Loucy (cell line): ENCODE measurements at regions not wholly inside any gene's neighbourhood (a gene's known extent, or its start where the extent isn't known, plus 50 kb on each side); places are given as distances from the start of the nearest gene placed in this dataset.

ENCODE experiments used
- H2AFZ ChIP-seq: fragments of 200-600 bp; sonication (generic); 2 replicates; pipeline ENCODE4 v1.6.0; 2016; ENCODE audit warnings: antibody characterized with exemption, mild to moderate bottlenecking, low read length, moderate library complexity
- H3F3A ChIP-seq: fragments of 200-600 bp; 2 replicates; pipeline ENCODE4 v1.6.0; 2016; ENCODE audit warnings: antibody characterized with exemption, low read depth, mild to moderate bottlenecking
- H3K27me3 ChIP-seq: fragments of 200-600 bp; sonication (generic); 2 replicates; pipeline ENCODE4 v1.6.1; 2014; ENCODE audit warnings: low read length, mild to moderate bottlenecking; ENCODE audit not compliant: insufficient read depth, poor library complexity, severe bottlenecking
- H3K36me3 ChIP-seq: fragments of 200-600 bp; sonication (generic); 2 replicates; pipeline ENCODE4 v1.6.1; 2016; ENCODE audit warnings: low read length; ENCODE audit not compliant: insufficient read depth
- H3K4me1 ChIP-seq: fragments of 200-600 bp; sonication (generic); 2 replicates; pipeline ENCODE4 v1.5.1; 2014; ENCODE audit warnings: low read length, mild to moderate bottlenecking; ENCODE audit not compliant: insufficient read depth, poor library complexity, severe bottlenecking
- H3K4me2 ChIP-seq: fragments of 200-600 bp; sonication (generic); 2 replicates; pipeline ENCODE4 v1.6.0; 2014; ENCODE audit warnings: antibody characterized with exemption, low read length, low read depth, mild to moderate bottlenecking; ENCODE audit not compliant: poor library complexity, severe bottlenecking
- H3K4me3 ChIP-seq: fragments of 200-600 bp; sonication (generic); 2 replicates; pipeline ENCODE4 v1.5.1; 2014; ENCODE audit warnings: low read length, mild to moderate bottlenecking, mixed read lengths; ENCODE audit not compliant: poor library complexity, severe bottlenecking
- H3K79me2 ChIP-seq: fragments of 200-600 bp; sonication (generic); 2 replicates; pipeline ENCODE4 v1.6.1; 2014; ENCODE audit warnings: low read length; ENCODE audit not compliant: insufficient read depth
- H3K9ac ChIP-seq: fragments of 200-600 bp; sonication (generic); 2 replicates; pipeline ENCODE4 v1.6.0; 2014; ENCODE audit warnings: mild to moderate bottlenecking, low read depth, low read length, moderate library complexity; ENCODE audit not compliant: poor library complexity, severe bottlenecking
- H3K9me2 ChIP-seq: fragments of 200-600 bp; sonication (generic); replicated peaks from 2 replicates; pipeline ENCODE4 v1.6.1; 2016; ENCODE audit warnings: low read depth, low read length, mixed read lengths
- H3K9me3 ChIP-seq: fragments of 200-600 bp; sonication (generic); 2 replicates; pipeline ENCODE4 v1.6.1; 2014; ENCODE audit warnings: mild to moderate bottlenecking, antibody characterized with exemption, low read length, low read depth; ENCODE audit not compliant: insufficient read depth
- H4K20me1 ChIP-seq: fragments of 200-600 bp; sonication (generic); 2 replicates; pipeline ENCODE4 v1.6.0; 2014; ENCODE audit warnings: antibody characterized with exemption, low read length, mild to moderate bottlenecking; ENCODE audit not compliant: insufficient read depth, poor library complexity, severe bottlenecking
- EZH2phosphoT487 ChIP-seq: fragments of 200-600 bp; IDR thresholded peaks from 2 replicates; pipeline ENCODE4 v1.6.1; 2018; ENCODE audit warnings: antibody characterized with exemption, mild to moderate bottlenecking, moderate library complexity, borderline replicate concordance
- TF ChIP-seq, protein P1 (sequence below): fragments of 200-600 bp; sonication (generic); conservative IDR thresholded peaks from 2 replicates; pipeline ENCODE4 v1.5.1; 2014; ENCODE audit warnings: mild to moderate bottlenecking, antibody characterized with exemption, low read length

DNA sequence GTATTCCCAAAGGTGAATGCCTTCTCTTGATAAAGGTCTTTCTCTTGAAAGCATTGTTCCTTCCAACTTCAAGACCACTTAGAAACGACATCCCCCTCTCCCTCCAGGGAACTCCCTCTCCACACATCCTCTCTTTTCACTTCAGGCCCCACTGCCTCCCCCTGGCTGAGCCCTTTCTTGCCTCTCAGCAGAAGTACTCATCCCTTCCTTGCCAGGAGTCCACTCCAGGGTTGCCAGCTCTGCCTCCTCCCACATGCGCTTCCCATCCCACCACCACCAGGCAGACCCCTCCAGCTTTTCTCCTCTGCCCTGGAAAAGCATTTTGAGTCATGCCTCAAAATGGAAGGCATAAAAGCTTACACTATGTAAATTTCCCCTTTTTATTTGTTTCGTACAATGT, 126.3 kb upstream of the SALL3 start:
- no peak overlapping the region for H3K9ac ChIP-seq
- no peaks in the 10 kb centered on the region for H3K9me2 ChIP-seq
- no peak overlapping the region for H3K4me3 ChIP-seq
- TF ChIP-seq EZH2phosphoT487, result no peak
- TF ChIP-seq, protein P1, sequence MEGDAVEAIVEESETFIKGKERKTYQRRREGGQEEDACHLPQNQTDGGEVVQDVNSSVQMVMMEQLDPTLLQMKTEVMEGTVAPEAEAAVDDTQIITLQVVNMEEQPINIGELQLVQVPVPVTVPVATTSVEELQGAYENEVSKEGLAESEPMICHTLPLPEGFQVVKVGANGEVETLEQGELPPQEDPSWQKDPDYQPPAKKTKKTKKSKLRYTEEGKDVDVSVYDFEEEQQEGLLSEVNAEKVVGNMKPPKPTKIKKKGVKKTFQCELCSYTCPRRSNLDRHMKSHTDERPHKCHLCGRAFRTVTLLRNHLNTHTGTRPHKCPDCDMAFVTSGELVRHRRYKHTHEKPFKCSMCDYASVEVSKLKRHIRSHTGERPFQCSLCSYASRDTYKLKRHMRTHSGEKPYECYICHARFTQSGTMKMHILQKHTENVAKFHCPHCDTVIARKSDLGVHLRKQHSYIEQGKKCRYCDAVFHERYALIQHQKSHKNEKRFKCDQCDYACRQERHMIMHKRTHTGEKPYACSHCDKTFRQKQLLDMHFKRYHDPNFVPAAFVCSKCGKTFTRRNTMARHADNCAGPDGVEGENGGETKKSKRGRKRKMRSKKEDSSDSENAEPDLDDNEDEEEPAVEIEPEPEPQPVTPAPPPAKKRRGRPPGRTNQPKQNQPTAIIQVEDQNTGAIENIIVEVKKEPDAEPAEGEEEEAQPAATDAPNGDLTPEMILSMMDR, result no peak
- no peaks in the 10 kb centered on the region for H4K20me1 ChIP-seq
- no peaks in the 10 kb centered on the region for H3K79me2 ChIP-seq
- no peaks in the 10 kb centered on the region for H3F3A ChIP-seq
- H3K9me3 ChIP-seq, result peaks cover 10% of the 10 kb centered on the region; the same call in 1 of the 2 replicates
- H3K4me2 ChIP-seq, result no peak overlapping the region
- no peak overlapping the region for H2AFZ ChIP-seq
- H3K27me3 ChIP-seq, result no peaks in the 10 kb centered on the region
- no peaks in the 10 kb centered on the region for H3K4me1 ChIP-seq
- no peaks in the 10 kb centered on the region for H3K36me3 ChIP-seq

DNA sequence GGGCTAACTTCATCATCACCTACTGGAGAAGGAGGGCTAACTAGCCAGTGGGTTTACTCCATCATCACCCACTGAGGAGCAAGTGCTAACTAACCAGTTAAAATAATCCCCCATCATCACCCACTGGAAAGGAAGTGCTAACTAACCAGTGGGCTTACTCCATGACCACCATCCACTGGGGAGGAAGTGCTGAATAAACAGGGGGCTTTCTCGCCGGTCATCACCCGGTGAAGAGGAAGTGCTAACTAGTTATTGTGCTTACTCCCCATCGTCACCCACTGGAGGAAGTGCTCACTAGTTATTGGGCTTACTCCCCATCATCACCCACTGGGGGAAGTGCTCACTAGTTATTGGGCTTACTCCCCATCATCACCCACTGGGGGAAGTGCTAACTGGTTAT, 124.4 kb upstream of the SALL3 start:
- H3K9me3 ChIP-seq, result peaks cover 17% of the 10 kb centered on the region; the same call in 1 of the 2 replicates
- H3F3A ChIP-seq, result no peaks in the 10 kb centered on the region
- no peak overlapping the region for H3K4me2 ChIP-seq
- no peak overlapping the region for H2AFZ ChIP-seq
- no peak for TF ChIP-seq EZH2phosphoT487
- TF ChIP-seq, protein P1, result no peak
- no peaks in the 10 kb centered on the region for H3K4me1 ChIP-seq
- no peaks in the 10 kb centered on the region for H3K79me2 ChIP-seq
- no peak overlapping the region for H3K4me3 ChIP-seq
- H4K20me1 ChIP-seq, result no peaks in the 10 kb centered on the region
- H3K27me3 ChIP-seq, result no peaks in the 10 kb centered on the region
- no peaks in the 10 kb centered on the region for H3K9me2 ChIP-seq
- H3K36me3 ChIP-seq, result no peaks in the 10 kb centered on the region
- H3K9ac ChIP-seq, result no peak overlapping the region

DNA sequence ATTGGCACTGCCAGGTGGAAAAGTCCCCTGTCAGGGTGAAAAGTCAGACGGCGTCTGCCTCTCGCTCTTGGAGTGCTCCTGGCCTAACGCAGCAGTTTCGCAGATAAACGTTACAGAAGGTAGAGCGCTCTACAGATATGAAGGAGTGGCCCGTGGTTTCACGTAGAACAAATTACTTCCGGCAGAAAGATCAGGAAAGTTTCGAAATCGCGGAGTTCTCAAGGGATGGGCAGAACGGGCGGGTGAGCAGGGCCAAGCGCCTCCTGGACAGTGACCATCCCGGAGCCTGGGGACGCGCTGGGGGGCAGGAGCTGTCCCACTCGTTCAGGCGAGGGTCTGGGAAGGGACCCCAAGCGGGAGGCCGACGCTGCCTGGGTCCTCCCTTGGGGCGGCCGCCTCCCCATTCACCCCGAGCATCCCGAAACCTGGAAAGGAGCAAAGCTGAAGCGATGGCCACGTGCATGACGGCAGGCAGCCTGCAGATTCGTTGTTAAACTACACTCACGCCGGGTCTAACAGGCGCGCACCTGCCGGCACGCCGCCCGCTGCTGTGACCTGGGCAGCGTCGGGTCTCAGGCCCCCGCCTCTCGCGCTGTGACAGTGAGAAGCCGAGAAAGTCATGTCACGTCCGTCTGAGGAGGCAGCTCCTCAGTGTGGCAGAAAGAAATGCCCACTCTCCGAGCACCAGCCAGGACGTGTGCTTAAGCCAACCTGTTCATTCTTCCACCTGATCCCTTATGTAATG, 122.9 kb upstream of the SALL3 start:
- H3K9me2 ChIP-seq, result no peaks in the 10 kb centered on the region
- TF ChIP-seq, protein P1, result no peak
- no peak for TF ChIP-seq EZH2phosphoT487
- H3K9ac ChIP-seq, result no peak overlapping the region
- no peaks in the 10 kb centered on the region for H3K4me1 ChIP-seq
- no peaks in the 10 kb centered on the region for H3K27me3 ChIP-seq
- peaks cover 14% of the 10 kb centered on the region; the same call in 1 of the 2 replicates for H3K9me3 ChIP-seq
- no peaks in the 10 kb centered on the region for H4K20me1 ChIP-seq
- no peaks in the 10 kb centered on the region for H3K79me2 ChIP-seq
- no peaks in the 10 kb centered on the region for H3K36me3 ChIP-seq
- no peak overlapping the region for H3K4me2 ChIP-seq
- no peaks in the 10 kb centered on the region for H3F3A ChIP-seq
- H2AFZ ChIP-seq, result no peak overlapping the region
- H3K4me3 ChIP-seq, result no peak overlapping the region
